Inferior parietal cortex (tissue), 1 donor: ENCODE measurements at regions not wholly inside any gene's neighbourhood (a gene's known extent, or its start where the extent isn't known, plus 50 kb on each side); places are given as distances from the start of the nearest gene placed in this dataset.
"Not testable (repeated sequence)": the region's sequence is repeated elsewhere in the genome, so short reads cannot be mapped to it uniquely, and the experiment has no call there.

Source experiments
- DNase-seq: peaks from one replicate; pipeline ENCODE4 v3.0.0-alpha.2; 2016; ENCODE audit errors: extremely low spot score

GRCh38 chr1:43042773-43043457, 84.2 kb upstream of the SLC2A1 start:
- no peak for DNase-seq

GRCh38 chr1:43042127-43042526, 83.5 kb upstream of the SLC2A1 start:
- no peak for DNase-seq

DNA sequence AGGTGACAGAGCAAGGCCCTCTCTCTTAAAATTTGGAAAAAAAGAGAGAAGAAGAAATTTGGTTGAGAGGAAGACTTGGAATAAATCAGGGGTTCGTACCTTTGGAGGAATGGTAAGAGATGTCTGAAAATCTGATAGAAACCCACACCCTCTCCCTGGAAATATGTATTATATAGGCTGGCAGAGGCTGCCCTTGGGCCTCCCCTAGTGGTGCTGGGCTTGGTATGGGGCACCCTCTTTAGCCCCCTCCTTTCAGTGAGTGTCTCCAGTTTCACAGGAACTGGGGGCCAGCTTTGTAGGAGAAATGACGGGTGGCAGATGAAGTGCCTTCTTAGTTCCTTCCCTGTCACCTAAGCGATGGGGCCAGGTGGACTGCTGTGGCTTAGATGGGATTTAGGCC, 82.9 kb upstream of the SLC2A1 start:
- no peak for DNase-seq

DNA sequence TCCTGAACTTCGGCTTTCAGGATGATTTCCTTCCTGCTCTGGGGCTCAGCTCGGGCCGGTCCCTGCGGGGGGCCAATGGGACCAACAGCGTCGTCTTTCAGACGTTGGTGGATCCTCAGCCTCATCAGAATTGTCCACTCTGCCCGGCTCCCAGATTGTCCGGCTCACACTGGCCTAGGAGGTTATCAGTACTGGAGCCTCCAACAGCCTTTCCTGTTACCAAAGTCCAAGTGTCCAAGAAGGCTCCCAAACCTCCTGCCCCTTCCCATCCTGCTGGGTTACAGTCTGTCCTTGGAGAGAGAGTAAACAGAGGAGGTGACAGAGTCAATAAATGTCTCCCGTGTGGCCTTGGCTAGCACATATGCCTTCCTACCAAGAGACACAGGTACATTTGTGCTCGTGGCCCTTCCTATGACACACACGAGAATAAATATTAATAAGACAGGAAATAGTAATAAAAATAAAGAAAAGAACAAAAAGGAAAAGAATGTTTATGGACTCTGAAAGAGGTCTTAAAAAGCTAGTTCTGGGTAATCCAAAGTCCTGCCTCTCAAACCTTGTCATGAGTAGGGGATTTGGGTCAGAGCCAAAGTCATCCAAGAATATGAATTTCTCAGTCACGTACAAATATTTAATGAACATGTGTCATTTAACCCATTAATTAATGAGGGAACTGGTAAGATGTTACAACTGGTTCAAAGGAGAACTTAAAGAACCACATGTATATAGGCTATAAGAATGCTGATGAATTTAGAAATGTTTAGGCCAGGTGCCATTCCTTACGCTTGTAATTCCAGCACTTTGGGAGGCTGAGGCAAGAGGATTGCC, 80.8 kb upstream of the SLC2A1 start:
- DNase-seq, result no peak

- no peak for DNase-seq
These were observed 79.7 kb upstream of the SLC2A1 start for GRCh38 chr1:43038232-43038935.

- no peak for DNase-seq
These were observed 78.8 kb upstream of the SLC2A1 start for GRCh38 chr1:43037466-43037865.

GRCh38 chr1:43036932-43037331, 78.3 kb upstream of the SLC2A1 start:
- DNase-seq, result no peak

DNA sequence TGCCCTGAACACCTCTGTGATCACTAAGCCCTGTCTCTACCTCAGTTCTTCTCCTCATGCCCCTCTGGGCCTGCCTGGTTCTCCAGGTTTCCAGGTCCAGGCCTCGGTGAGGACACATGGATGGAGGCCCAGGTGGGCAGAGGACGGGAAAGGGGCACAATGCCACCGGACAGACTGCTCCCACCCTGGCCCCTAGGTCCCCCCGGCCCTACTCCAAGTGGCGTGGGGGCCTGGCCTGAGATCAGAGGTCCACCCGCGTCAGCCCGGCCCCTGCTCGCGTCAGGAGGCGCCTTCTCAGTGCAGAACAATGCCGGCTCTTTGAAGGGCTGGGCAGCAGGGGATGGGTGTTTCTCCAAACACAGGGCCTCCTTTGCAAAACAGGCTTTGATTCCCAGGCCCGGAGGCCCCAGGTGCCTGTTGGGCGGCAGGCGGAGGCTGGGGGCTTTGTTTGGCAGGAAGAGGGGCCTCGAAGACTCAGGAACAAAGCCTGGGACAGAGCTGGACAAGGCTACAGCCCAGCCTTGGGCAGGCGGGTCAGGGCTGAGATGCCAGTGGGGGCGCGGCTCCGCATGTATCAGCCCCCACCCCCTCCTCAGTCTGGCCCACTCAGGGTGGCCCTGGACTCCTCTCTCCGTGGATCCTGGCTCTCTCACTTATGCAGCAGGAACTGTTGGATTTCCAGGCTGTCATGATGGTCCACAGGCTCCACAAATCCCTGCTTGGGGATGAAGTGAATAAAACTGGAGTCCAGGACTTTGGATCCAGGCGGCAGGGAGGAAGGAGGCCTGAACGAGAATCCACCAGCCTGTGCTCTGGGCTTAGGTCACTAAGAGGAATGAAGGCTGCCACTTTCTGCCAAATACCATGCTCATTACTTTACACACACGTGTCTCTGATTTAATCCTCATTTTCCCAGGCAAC, 77.4 kb upstream of the SLC2A1 start:
- DNase-seq, result no peak

DNA sequence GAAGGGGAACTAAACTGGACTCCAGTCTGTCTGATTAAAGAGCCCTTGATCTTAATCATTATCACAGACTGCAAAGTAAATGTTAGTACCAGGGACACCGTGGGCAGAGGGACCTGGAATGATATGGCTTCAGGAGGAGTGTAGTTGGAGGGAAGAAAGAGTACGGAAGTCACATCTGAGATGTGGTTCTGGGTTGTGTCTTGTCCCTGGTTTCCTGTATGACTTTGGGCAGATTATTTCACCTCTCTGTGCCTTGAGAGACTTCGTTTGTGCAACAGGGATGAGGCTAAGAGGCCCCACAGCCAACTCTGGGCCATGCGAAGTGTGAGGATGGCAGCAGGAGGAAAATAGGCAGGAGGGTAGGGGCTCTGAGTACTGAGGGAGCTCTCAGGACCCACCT, 76.1 kb upstream of the SLC2A1 start:
- DNase-seq, result no peak

DNA sequence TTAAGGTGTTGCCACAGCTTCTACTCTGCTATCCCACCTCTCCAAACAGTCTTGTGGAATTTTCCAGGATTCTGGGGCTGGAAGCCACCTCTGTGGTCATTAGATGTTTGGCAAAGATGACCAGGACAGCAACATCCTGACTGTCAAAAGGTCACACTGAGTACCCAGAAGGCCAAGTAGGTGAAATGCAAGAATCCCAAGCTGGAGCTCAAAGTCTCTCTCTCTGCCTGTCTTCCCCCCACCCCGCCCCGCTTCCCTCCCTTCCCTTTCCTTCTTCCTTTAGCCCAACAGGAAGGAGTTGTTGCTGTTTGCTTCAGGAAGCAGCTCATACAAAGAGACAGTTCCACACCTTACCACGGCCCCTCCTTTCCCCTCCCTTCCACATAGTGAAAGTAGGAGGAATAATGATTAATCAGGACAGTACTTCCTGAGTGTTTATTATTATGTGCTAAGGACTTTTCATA, 75.6 kb upstream of the SLC2A1 start:
- no peak for DNase-seq

GRCh38 chr1:43031316-43032203, 72.9 kb upstream of the SLC2A1 start:
- no peak for DNase-seq

DNA sequence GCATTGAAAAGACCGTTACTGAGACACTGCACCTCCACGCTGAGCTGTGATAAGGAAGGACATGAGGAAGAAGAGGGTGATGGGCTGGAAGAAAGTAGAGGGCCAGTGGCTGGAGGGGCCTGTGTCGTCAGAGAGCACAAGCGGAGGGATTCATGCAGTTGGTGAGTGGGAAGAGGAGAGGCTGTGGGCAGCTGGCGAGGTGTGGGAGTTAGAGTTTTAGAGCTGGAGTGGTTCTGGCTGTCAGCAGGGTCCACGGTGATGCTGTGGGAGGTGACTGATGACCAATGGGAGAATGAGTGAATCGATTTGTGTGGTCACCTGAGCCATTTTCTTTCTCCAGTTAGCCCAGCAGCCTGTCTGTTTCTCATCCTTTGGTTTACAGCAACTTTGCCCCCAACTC, 66.2 kb upstream of the SLC2A1 start:
- no peak for DNase-seq

GRCh38 chr1:43021547-43022474, 63.1 kb upstream of the SLC2A1 start:
- DNase-seq, result no peak

DNA sequence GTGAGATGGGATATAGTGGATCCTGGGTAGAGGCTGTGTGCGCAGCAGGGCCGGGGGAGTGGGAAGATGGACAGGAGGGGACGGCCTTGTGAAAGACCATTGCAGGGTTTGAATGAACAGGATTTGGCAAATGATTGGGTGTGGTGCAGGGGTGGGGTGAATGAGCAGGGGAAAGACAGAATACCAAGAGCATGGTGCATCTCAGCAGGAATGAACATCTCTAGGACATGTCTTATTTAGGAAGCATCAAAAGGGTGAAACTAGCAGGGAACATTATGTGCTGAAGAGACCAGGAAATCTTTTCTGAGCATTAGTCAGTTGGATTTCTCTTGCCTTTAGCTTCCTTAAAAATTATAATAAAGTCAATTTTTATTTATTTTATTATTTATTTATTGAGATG, 60.6 kb upstream of the SLC2A1 start:
- DNase-seq, result no peak

- DNase-seq, result no peak
These were observed 59.5 kb upstream of the SLC2A1 start for GRCh38 chr1:43018121-43018520.

DNA sequence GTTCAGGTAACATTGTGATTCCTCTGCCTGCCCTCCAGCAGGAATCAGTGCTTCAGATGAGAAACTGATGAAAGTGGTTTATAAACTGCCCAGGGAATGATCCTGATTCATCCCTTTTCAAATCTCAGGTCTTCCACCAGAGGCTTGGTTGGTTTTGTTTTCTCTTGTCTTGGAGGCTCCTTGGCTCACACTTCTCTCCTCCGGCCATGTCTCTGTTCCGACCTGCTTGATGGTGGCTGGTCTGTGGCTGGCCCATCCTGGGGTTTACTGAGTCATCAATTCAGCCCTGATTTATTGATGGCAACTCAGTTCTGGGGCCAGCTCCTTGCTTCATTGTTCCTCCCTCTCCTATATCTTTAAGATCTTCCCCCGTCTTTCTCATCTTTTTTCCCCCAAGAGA, 56.6 kb upstream of the SLC2A1 start:
- no peak for DNase-seq

DNA sequence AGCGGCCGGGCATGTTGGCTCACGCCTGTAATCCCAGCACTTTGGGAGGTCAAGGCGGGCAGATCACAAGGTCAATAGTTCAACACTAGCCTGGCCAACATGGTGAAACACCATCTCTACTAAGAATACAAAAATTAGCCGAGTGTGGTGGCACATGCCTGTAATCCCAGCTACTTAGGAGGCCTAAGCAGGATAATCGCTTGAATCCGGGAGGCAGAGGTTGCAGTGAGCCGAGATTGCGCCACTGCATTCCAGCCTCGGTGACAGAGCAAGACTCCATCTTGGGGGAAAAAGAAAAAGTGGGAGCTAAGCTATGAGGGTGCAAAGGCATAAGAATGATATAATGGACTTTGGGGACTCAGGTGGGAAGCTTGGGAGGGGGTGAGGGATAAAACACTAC, 55.9 kb upstream of the SLC2A1 start:
- not testable (repeated sequence) for DNase-seq

GRCh38 chr1:43011020-43011419, 52.4 kb upstream of the SLC2A1 start:
- no peak for DNase-seq

DNA sequence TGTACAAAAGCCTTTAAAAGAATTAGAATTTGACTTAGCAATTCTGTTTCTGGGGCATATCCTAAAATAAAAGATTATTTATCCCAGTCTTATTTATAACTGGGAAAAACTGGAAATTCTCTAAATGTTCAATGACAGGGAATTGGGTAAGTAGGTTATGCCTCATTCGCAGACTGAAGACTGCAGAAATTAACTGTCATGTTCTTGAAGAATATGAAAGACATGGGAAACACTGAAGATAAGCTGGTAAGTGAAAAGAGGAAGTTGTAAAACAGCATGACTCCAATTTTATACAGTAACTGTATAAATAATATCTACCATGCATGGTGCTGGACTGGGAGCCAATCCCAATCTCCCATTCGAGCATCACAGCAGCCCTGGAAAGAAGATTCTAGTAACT, 50.6 kb upstream of the SLC2A1 start:
- no peak for DNase-seq
